ENCODE measurements at regions not wholly inside any gene's neighbourhood (a gene's known extent, or its start where the extent isn't known, plus 50 kb on each side); places are given as distances from the start of the nearest gene placed in this dataset.
"Not testable (repeated sequence)": the region's sequence is repeated elsewhere in the genome, so short reads cannot be mapped to it uniquely, and the experiment has no call there.

DNA sequence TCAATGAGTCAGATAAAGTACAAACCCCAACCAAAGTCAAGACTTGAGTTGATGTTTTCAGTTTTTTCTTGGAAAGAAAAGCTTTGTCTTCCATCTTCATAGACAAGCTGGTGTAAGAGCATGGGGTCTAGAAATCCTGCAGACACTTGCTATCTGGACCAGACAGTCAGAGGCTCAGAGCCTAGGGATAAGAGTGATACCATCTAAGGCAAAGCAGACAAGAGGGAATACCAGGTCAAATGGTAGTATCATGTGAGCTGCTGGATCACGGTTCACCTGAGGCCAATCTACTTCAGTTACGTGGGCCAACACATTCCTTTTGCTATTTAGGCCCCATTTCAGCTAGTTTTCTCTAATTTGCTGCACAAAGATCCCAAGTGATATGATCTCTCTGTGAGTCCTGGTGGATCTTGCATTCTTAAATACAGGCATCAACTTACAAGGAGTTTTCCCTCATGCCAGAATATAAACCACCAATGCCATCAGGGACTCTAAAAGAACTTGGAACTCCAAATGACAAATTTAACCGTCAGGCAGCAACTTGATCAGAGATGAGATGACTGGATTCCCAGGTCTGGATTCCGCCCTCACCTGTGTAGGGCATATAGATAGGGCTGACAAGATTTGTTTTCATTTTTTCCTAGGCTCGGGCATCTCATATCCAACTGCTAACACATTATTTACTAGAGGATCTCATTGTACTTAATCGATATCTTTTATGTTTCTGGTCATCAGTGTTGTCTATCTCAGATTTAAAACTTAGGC is 101.4 kb downstream of the FOXD4L6 start:
- TF ChIP-seq, protein P1, sequence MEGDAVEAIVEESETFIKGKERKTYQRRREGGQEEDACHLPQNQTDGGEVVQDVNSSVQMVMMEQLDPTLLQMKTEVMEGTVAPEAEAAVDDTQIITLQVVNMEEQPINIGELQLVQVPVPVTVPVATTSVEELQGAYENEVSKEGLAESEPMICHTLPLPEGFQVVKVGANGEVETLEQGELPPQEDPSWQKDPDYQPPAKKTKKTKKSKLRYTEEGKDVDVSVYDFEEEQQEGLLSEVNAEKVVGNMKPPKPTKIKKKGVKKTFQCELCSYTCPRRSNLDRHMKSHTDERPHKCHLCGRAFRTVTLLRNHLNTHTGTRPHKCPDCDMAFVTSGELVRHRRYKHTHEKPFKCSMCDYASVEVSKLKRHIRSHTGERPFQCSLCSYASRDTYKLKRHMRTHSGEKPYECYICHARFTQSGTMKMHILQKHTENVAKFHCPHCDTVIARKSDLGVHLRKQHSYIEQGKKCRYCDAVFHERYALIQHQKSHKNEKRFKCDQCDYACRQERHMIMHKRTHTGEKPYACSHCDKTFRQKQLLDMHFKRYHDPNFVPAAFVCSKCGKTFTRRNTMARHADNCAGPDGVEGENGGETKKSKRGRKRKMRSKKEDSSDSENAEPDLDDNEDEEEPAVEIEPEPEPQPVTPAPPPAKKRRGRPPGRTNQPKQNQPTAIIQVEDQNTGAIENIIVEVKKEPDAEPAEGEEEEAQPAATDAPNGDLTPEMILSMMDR (IDR thresholded peaks at IDR 0.05) = not testable (repeated sequence)
- not testable (repeated sequence) for TF ChIP-seq ZFX (IDR thresholded peaks at IDR 0.05; ENCODE audit: borderline replicate concordance)

All from 22Rv1 (cell line).